ENCODE measurements at regions not wholly inside any gene's neighbourhood (a gene's known extent, or its start where the extent isn't known, plus 50 kb on each side); places are given as distances from the start of the nearest gene placed in this dataset.
A peak's percentile ranks its signal among the peaks of the same experiment; 100 is the strongest.
"Not testable (repeated sequence)": the region's sequence is repeated elsewhere in the genome, so short reads cannot be mapped to it uniquely, and the experiment has no call there.

DNA sequence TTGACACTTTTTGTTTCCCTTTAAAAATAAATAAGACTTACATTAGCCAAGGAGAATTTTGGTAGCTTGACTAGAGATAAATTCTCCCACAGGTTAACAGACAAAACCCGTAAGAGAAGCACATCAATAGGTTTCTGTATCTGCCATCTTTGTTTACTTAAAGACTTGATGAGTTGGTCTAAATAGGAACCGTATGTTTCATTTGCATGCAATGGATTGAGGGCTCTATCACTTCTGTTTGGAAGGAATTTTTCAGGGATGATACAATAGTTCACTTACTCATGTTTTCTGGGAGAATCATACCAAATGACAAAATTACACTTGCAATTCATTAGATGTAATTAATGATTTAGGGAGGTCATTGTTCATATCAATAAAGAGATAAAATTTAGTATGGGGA lies 631.5 kb upstream of the NR2F2 start:
- H3K27ac ChIP-seq = no peak overlapping the region; the same call in 1 of the 2 replicates
- H3K9me3 ChIP-seq (replicated peaks) = peaks cover 20% of the 10 kb centered on the region
- H3K4me3 ChIP-seq = no peak overlapping the region
- peaks cover 6% of the 10 kb centered on the region; the same call in 1 of the 2 replicates for H3K4me1 ChIP-seq
- no peaks in the 10 kb centered on the region for H3K27me3 ChIP-seq
- DNase-seq = no peak
- H3K36me3 ChIP-seq = no peaks in the 10 kb centered on the region

DNA sequence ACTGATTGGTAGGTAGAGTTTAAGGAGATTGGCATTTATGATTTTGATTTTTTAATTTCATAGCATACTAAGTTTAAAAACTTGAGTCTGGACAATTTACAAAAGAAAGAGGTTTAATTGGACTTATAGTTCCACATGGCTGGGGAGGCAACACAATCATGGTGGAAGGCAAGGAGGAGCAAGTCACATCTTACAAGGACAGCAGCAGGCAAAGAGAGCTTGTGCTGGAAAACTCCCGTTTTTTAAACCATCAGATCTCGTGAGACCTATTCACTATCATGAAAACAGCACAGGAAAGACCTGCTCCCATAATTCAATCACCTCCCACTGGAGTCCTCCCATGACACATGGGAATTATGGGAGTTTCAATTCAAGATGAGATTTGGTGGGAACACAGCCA lies 630.9 kb upstream of the NR2F2 start:
- Histone ChIP-seq H3K27ac (no peak overlapping the region), H3K9me3 (replicated peaks) (peaks cover 16% of the 10 kb centered on the region), H3K36me3 (no peaks in the 10 kb centered on the region), H3K4me1 (peaks cover 6% of the 10 kb centered on the region; the same call in 1 of the 2 replicates), H3K4me3 (no peak overlapping the region), H3K27me3 (no peaks in the 10 kb centered on the region)
- no peak for DNase-seq

DNA sequence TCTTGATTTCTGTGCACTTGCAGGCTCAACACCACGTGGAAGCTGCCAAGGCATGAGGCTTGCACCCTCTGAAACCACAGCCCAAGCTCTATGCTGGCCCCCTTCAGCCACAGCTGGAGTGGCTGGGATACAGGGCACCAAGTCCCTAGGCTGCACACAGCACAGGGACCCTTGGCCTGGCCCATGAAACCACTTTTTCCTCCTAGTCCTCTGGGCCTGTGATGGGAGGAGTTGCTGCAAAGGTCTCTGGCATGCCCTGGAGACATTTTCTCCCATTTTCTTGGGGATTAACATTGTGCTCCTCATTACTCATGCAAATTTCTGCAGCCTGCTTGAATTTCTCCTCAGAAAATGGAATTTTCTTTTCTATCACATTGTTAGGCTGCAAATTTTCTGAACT lies 629.8 kb upstream of the NR2F2 start:
- 0 out of 2 replicates have a peak, but pooled peaks cover 11% of the 10 kb centered on the region for H3K9me3 ChIP-seq (replicated peaks)
- not testable (repeated sequence) for H3K27me3 ChIP-seq, DNase-seq, H3K36me3 ChIP-seq, H3K4me1 ChIP-seq, H3K4me3 ChIP-seq, H3K27ac ChIP-seq

DNA sequence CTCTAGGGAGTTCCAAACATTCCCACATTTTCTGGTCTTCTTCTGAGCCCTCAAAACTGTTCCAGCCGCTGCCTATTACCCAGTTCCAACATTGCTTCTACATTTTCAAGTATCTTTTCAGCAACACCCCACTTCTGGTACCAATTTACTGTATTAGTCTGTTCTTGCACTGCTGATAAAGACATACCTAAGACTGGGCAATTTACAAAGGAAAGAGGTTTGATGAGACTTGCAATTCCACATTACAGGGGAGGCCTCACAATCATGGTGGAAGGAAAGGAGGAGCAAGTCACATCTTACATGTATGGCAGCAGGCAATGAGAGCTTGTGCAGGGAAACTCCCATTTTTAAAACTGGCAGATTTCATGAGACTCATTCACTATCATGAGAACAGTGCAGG lies 629.1 kb upstream of the NR2F2 start:
- H3K4me3 ChIP-seq = no peak overlapping the region
- H3K36me3 ChIP-seq = no peaks in the 10 kb centered on the region
- no peak for DNase-seq
- peaks cover 6% of the 10 kb centered on the region; the same call in 1 of the 2 replicates for H3K4me1 ChIP-seq
- H3K9me3 ChIP-seq (replicated peaks) = 0 out of 2 replicates have a peak, but pooled peaks cover 11% of the 10 kb centered on the region
- no peak overlapping the region for H3K27ac ChIP-seq
- H3K27me3 ChIP-seq = no peaks in the 10 kb centered on the region

DNA sequence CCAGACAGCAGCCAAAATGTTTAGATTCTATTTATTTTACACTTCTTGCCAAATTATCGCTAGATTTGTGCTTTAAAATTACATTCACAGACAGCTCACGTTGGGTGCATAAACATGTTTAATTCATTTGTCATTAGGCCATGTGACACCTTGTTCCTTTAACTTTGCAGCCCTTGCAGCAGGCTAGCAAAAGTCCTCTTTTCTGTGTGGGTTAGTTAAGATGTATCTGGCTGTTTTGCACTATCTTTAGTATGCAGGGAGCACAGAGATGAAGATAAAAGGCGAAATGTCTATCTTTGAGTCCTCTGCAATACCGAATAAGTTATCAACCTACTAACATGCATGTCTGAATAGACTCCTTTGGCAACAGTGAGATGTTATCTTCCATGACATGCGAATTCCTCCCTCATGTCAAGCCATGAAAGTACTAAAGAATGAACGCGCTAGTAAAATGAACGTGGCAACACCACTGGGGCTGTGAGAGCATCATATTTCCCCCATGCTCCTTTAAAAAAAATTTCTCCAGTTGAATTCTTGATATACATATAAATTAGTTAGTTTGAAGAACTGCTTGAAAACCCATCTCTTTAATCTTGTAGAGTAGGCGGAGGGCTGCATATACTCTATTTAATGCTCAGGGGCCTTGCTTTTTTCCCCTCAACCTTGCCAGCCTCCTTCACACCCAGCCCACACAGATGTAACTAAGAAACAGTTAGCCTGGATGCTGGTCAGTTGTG lies 620.4 kb upstream of the NR2F2 start:
- Histone ChIP-seq H3K4me3 (no peak overlapping the region), H3K27ac (no peak overlapping the region), H3K9me3 (replicated peaks) (no peaks in the 10 kb centered on the region), H3K27me3 (no peaks in the 10 kb centered on the region), H3K4me1 (peaks cover under 1% of the 10 kb centered on the region), H3K36me3 (no peaks in the 10 kb centered on the region)
- DNase-seq = no peak

DNA sequence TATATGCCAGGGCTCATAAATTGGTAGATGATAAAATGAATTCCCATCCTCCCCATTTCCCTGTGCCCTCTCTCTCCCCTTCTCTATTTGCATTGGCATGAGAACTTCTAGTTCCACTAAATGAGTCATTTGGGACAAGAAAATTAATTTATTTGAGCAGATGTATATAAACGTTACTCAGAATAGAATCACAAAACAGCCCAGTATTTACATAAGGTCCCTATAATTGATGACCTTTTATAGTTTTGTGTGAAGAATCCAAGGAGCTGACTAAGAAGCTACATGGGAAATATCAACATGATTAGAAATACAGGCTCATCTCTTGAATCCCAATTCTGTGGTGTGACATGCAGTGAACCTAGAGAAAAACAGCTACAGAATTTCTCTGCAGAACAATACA lies 617.7 kb upstream of the NR2F2 start:
- H3K9me3 ChIP-seq (replicated peaks) = no peaks in the 10 kb centered on the region
- H3K27ac ChIP-seq = no peak overlapping the region
- no peaks in the 10 kb centered on the region for H3K27me3 ChIP-seq
- no peak overlapping the region for H3K4me3 ChIP-seq
- H3K36me3 ChIP-seq = no peaks in the 10 kb centered on the region
- H3K4me1 ChIP-seq = peaks cover 12% of the 10 kb centered on the region
- no peak for DNase-seq

DNA sequence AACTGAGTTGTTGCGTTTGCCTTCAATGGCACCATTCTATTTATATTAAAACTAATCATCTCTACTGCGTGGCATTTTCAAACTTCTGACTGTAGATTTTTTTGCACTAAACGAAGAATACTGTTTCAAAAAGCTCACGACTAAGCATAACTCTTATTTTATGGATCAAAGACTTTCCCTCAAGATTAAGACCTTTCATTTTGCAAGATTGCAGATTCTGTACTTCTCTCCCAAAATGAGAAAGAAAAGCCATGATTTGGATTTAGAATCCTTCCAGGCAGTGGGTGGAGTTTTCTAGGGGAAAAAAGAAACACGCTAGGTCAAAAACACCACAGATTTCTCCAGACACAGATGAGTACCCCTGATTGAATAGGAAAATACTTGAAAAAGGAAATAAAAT lies 617.2 kb upstream of the NR2F2 start:
- DNase-seq = no peak
- no peak overlapping the region for H3K27ac ChIP-seq
- H3K9me3 ChIP-seq (replicated peaks) = no peaks in the 10 kb centered on the region
- H3K36me3 ChIP-seq = no peaks in the 10 kb centered on the region
- peaks cover 12% of the 10 kb centered on the region for H3K4me1 ChIP-seq
- no peak overlapping the region for H3K4me3 ChIP-seq
- H3K27me3 ChIP-seq = no peaks in the 10 kb centered on the region

DNA sequence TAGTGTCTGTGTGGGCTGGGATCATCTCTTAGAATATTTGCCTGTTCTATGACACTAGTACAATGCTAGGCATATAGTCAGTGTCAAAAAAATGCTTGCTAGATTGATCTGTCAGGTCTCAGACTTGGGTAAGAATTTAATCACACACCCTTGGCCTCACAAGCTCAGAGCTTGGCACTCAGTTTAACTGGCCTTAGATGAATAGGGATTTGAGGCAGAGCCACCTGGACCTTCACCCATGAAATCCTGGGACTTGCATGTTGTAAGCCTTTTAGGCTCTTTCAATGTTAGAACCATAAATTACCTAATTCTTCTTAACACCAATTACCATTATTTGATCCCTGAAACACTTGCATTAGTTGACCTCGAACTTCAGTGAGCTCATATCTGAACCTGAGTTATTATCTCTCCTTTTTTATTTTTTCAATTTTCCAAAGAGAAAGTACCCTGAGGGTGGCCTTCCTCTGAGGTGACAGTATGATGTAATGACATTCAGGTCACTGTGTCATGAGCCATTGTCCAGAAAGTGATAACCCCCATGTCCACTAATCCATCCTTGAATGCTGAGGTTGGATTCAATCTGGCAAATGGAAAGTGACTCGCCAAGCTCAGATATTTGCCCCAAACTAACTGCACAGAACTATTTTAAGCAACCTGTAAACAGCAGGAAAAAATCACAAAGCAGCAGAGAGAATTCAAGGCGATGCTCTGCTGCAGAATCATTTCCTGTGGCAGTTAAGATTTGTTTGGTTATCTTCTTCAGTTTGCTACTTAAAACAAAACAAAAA lies 615.2 kb upstream of the NR2F2 start:
- Histone ChIP-seq H3K27me3 (no peaks in the 10 kb centered on the region), H3K36me3 (no peaks in the 10 kb centered on the region), H3K9me3 (replicated peaks) (no peaks in the 10 kb centered on the region; the same call in 1 of the 2 replicates), H3K4me1 (peaks cover 12% of the 10 kb centered on the region), H3K27ac (no peak overlapping the region), H3K4me3 (no peak overlapping the region)
- peak in 1 of 2 experiments; percentile 15 for DNase-seq

DNA sequence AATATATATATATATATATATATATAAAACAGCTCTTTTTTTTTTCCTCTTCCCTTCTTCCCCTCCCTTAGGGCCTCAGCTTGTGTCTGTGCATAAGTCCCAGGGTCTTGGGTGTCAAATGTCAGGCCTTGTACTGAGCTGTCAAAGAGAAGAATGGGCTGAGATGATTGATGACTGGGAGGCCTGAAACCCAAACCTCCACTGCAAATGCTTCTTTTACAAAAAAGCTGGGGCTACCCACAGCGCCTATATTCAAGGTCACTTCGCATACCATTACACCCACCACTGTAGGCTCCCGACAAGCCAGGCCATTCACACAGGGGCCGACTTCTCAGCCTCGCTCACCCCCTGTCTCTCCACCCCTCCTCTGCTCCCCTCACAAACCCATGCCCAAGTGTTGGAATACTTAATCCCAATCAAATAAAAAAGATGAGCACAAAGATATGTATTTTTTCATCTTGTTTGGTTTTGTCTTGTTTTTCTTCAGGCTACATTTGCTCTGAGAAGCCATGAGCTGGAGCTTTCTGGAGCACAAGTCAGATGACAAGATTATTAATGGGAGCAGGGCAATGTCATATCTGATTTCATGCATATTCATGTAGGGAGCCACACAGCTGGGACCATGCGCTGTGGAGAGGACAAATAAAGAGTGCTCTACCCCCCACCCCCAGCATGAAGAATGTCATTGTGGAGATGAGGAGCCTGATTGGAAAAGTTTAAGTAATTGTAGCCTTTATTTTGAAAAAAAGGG lies 614.4 kb upstream of the NR2F2 start:
- no peaks in the 10 kb centered on the region for H3K36me3 ChIP-seq
- H3K4me3 ChIP-seq = no peak overlapping the region
- peak; percentile 28 to 61 for DNase-seq
- H3K27ac ChIP-seq = peak overlapping the region; percentile 25; the same call in 1 of the 2 replicates
- H3K27me3 ChIP-seq = no peaks in the 10 kb centered on the region
- peaks cover 12% of the 10 kb centered on the region for H3K4me1 ChIP-seq
- H3K9me3 ChIP-seq (replicated peaks) = no peaks in the 10 kb centered on the region; the same call in 1 of the 2 replicates

DNA sequence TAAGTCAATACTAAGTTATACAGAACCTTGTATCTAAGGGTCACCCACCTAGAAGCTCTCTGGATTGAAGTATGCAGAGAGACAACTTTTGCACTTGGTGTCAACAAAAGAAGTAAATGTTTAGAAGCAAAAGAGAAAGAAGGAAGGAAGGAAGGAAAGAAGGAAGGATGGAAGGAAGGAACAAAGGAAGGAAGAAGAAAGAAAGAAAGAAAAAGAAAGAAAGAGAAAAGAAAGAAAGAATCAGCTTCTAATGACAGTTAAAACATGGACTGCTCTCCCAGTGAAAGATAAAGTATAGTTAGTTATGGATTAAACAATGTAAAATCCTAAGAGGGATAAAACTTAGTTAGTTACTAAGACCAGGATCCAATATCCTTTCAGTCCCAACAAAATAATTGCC lies 613.8 kb upstream of the NR2F2 start:
- DNase-seq = no peak
- Histone ChIP-seq H3K4me1 (peaks cover 12% of the 10 kb centered on the region), H3K27me3 (no peaks in the 10 kb centered on the region), H3K4me3 (no peak overlapping the region), H3K9me3 (replicated peaks) (no peaks in the 10 kb centered on the region; the same call in 1 of the 2 replicates), H3K36me3 (no peaks in the 10 kb centered on the region), H3K27ac (no peak overlapping the region)

DNA sequence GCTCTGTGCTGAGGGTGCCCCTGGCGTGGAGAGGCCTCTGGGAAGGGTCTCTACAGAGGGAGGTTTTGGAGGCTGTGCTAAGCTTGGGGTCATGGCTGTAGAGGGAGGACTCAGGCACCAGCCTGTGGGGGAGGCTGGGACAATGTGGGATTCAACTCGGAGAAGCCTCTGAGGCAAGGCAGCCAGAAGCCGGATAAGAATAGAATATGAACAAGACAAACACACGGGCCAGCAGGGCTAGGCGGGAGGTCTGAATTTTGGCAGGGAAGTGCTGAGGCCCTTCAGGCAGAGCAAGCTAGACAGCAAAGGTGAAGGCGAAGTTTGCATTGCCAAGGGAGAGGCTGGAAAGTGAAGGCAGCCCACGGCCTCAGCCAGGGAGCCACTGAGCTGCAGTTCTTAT lies 612.1 kb upstream of the NR2F2 start:
- no peak overlapping the region for H3K4me3 ChIP-seq
- H3K27me3 ChIP-seq = no peaks in the 10 kb centered on the region
- DNase-seq = no peak
- H3K27ac ChIP-seq = no peak overlapping the region
- no peaks in the 10 kb centered on the region; the same call in 1 of the 2 replicates for H3K9me3 ChIP-seq (replicated peaks)
- H3K4me1 ChIP-seq = peaks cover 12% of the 10 kb centered on the region
- H3K36me3 ChIP-seq = no peaks in the 10 kb centered on the region

DNA sequence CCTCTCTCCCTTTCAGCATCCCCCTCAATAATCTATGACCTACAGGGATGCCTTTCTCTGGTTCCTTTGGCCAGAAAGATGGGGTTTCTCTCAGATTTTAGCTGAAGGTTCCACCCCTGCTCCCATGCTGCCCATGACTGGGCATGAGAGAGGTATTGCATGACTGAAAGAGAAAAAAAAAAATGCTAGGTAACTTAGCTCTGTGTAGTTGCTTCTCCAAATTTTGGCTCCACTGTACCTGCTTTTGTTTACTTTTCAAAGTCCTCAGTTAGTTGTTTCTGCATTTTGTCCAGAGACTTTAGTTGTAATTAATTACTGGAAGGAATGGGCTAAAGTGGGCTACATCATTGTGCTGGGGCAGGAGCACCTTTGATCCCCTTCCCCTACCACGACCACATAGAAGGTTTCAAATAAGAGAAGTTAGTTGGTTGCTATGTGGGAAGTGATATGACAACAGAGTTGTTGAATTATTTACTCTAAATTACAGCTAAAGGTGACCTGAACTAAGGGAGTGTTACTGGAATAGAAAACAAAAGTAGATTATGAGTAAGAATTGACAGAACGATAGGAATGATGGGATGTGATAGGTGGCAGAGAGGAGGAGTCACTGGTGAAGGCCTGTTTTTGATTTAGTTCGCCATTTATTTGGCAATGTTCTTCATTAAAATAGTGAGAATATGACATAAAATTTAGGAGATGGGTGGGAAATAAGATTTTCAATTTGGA lies 605.4 kb upstream of the NR2F2 start:
- Histone ChIP-seq H3K4me1 (no peaks in the 10 kb centered on the region), H3K4me3 (no peak overlapping the region), H3K27me3 (no peaks in the 10 kb centered on the region), H3K36me3 (no peaks in the 10 kb centered on the region), H3K27ac (no peak overlapping the region), H3K9me3 (replicated peaks) (no peaks in the 10 kb centered on the region; the same call in 1 of the 2 replicates)
- DNase-seq = no peak

DNA sequence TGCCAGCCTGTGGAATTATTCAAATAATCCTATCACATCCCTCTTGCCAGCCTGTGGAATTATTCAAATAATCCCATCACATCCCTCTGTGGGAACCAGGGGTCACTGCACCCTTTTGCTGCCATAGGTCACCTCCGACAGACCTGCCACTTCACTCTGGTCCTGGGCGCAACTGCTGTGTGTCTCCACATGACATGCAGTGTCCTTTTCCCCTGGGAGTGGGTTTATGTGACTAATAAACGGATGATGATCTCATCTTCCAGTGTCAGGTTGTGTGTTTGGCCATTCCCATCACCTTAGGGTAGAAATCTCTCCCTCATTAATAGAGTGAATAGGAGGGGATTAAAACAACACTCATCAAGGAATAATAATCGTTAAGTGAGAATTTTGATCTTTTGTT lies 603.6 kb upstream of the NR2F2 start:
- H3K4me3 ChIP-seq = no peak overlapping the region
- no peak for DNase-seq
- H3K27ac ChIP-seq = no peak overlapping the region
- H3K27me3 ChIP-seq = no peaks in the 10 kb centered on the region
- H3K36me3 ChIP-seq = no peaks in the 10 kb centered on the region
- no peaks in the 10 kb centered on the region for H3K4me1 ChIP-seq
- H3K9me3 ChIP-seq (replicated peaks) = no peaks in the 10 kb centered on the region

DNA sequence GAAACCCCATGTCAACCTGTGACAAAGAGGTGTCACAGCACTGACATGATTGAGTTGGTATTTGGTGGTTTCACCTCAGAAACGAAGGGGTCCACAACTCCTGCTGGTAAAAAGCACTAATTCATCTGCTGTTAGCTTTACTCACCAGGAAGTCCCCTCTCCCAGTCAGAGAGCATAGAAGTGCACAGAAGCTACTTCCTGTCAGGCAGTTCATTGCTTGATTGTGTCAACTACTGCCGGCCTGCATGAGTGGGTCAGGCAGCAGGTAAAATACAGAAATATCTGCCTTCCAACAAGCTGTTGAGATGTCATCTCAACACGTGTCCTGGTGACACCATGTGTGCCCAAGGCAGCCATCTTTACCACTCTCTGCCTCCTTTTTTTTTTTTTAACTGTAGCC lies 596.6 kb upstream of the NR2F2 start:
- Histone ChIP-seq H3K27ac (no peak overlapping the region), H3K9me3 (replicated peaks) (no peaks in the 10 kb centered on the region), H3K4me3 (no peak overlapping the region), H3K4me1 (peaks cover 3% of the 10 kb centered on the region; the same call in 1 of the 2 replicates), H3K36me3 (no peaks in the 10 kb centered on the region), H3K27me3 (no peaks in the 10 kb centered on the region)
- no peak for DNase-seq
